ENCODE measurements at regions not wholly inside any gene's neighbourhood (a gene's known extent, or its start where the extent isn't known, plus 50 kb on each side); places are given as distances from the start of the nearest gene placed in this dataset.

DNA sequence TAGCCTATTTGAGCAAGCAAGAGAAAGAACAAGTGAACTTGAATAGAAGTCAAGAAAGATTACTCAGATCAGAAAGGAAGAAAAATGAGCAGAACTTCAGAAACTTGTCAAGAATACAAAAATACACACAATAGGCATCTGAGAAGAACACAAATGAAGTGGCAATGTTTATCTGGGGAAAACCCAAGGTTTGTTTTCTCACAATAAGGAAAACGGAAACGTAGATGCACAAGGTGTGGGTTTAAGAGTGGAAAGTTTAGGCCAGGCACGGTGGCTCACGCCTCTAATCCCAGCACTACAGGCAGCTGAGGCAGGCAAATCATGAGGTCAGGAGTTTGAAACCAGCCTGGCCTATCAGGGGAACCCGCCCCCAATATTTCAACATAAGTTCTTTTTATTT is 159.5 kb upstream of the GYPC start:
- Histone ChIP-seq H3K9me3 (no peaks in the 10 kb centered on the region), H3K4me3 (no peak overlapping the region), H3K27me3 (ENCODE audit: low read depth) (no peaks in the 10 kb centered on the region), H3K4me1 (no peaks in the 10 kb centered on the region), H3K36me3 (no peaks in the 10 kb centered on the region), H3K27ac (no peak overlapping the region)
- intact Hi-C loops (cut with DNase I): no loop called here
- no peak for ATAC-seq
- DNase-seq: no peak
- TF ChIP-seq, protein P1, sequence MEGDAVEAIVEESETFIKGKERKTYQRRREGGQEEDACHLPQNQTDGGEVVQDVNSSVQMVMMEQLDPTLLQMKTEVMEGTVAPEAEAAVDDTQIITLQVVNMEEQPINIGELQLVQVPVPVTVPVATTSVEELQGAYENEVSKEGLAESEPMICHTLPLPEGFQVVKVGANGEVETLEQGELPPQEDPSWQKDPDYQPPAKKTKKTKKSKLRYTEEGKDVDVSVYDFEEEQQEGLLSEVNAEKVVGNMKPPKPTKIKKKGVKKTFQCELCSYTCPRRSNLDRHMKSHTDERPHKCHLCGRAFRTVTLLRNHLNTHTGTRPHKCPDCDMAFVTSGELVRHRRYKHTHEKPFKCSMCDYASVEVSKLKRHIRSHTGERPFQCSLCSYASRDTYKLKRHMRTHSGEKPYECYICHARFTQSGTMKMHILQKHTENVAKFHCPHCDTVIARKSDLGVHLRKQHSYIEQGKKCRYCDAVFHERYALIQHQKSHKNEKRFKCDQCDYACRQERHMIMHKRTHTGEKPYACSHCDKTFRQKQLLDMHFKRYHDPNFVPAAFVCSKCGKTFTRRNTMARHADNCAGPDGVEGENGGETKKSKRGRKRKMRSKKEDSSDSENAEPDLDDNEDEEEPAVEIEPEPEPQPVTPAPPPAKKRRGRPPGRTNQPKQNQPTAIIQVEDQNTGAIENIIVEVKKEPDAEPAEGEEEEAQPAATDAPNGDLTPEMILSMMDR (IDR thresholded peaks at IDR 0.05): no peak

DNA sequence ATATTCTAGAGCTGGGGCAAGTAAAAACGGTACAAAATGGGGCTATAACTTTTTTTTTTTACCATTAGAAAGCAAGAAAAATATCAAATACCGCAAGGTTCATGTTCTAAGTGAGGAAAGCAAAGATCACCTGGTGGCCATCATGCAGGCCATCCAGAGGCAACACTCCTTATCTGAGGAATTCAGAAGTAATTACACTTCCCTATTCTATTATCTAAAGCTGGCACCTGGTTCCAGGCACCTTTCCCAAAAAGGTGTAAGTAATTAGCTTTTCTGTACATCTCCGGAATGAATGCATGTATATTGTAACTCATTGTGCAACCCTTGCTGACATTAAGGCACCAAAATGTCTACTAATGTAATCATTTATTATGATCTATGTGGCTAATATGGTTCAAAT is 152.5 kb upstream of the GYPC start:
- TF ChIP-seq, protein P1 (IDR thresholded peaks at IDR 0.05): no peak
- ATAC-seq: no peak
- Histone ChIP-seq H3K4me1 (no peaks in the 10 kb centered on the region), H3K36me3 (no peaks in the 10 kb centered on the region), H3K27me3 (ENCODE audit: low read depth) (no peaks in the 10 kb centered on the region), H3K27ac (no peak overlapping the region), H3K4me3 (no peak overlapping the region), H3K9me3 (no peaks in the 10 kb centered on the region)
- intact Hi-C loops (cut with DNase I): no loop called here
- DNase-seq: no peak

DNA sequence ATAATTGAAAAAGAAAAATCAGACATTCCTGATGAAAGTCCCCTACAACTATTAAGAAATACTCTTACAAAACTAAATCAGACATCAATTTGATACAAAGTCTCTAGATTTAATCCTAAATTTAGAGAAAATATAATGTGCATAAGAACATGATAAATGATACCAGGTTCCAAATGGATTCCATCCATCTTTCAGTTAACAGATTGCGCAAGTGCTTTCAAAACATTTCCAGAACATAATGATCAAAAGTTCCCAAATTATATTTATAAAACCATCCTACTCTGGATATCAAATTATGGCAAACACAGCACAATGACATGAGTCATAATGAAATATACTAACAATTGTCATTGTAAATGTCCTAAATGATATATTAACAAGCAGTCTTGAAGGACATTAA is 151.0 kb upstream of the GYPC start:
- TF ChIP-seq, protein P1 (IDR thresholded peaks at IDR 0.05): no peak
- no peaks in the 10 kb centered on the region for H3K27me3 ChIP-seq (ENCODE audit: low read depth)
- no peaks in the 10 kb centered on the region for H3K36me3 ChIP-seq
- DNase-seq (no peak), ATAC-seq (no peak)
- H3K9me3 ChIP-seq: no peaks in the 10 kb centered on the region
- no peaks in the 10 kb centered on the region for H3K4me1 ChIP-seq
- H3K27ac ChIP-seq: no peak overlapping the region
- intact Hi-C loops (cut with DNase I): no loop called here
- no peak overlapping the region for H3K4me3 ChIP-seq

DNA sequence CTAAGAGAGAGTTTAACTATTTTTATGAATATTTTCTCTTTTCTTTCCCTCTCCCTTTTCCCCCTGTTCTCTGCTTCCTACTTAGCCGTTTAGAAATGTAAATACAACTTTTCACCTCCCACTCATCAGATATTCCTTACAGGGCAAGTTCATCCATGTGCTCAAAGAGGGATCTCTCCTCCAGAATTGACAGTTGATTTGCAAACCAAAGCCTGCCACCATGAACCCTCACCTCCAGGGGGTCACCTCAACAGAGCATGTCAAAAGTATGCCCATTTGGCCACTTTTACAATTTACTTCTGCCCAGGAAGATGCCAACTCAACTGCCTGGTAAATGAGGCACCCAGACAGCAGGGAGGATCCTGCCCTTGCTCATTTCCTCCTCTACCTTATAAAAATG is 149.2 kb upstream of the GYPC start:
- Histone ChIP-seq H3K27ac (no peak overlapping the region), H3K36me3 (no peaks in the 10 kb centered on the region), H3K4me1 (no peaks in the 10 kb centered on the region), H3K9me3 (no peaks in the 10 kb centered on the region), H3K4me3 (no peak overlapping the region), H3K27me3 (ENCODE audit: low read depth) (no peaks in the 10 kb centered on the region)
- DNase-seq: no peak
- TF ChIP-seq, protein P1 (IDR thresholded peaks at IDR 0.05): no peak
- ATAC-seq: no peak
- intact Hi-C loops (cut with DNase I): no loop called here

DNA sequence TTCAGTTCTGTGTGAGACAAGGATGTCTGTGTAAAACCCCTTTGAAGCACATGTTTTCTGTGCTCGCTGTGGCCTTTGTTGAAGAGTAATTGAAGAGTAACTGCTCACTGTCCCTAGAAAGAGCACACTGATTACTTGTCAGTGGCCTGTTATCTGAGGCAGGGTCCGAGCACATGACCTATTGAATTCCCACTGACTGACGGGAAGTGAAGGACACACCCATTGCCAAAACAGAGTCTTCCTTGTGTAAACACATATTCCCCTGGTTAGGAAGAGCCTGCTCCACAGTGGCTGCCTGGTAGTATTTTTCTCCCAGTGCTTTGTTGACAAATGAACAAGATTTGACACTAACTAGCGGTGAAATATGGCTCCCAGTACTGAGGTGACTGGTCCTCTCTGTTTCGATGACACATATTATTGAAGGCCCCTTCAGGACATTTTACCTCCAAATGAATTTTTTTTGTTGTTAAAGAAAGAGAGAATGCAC is 148.5 kb upstream of the GYPC start:
- DNase-seq (no peak), ATAC-seq (no peak)
- Histone ChIP-seq H3K4me3 (no peak overlapping the region), H3K27ac (no peak overlapping the region), H3K27me3 (ENCODE audit: low read depth) (no peaks in the 10 kb centered on the region), H3K36me3 (no peaks in the 10 kb centered on the region), H3K9me3 (no peaks in the 10 kb centered on the region), H3K4me1 (no peaks in the 10 kb centered on the region)
- intact Hi-C loops (cut with DNase I): no loop called here
- TF ChIP-seq, protein P1 (IDR thresholded peaks at IDR 0.05): no peak

DNA sequence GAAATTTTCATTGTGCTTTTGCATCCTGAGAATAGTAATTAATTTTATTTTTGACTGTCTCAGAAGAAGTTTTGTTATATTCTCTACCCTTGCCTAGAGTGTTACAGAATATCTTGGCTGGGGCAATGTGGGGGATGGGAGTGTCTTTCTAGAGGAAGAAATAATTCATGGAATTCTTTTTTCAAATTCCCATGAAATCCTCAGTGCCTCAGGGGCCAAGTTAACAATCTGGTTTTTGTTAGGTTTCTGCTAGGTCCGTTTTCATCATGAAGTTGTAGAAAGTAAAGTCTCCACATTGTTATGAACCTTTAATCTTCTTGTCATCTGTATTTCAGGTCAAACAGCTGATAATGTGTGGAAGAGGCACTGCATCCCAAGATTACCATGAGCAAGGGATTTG is 145.6 kb upstream of the GYPC start:
- ATAC-seq: no peak

More for the DNA sequence above, 145.6 kb upstream of the GYPC start:
- no peaks in the 10 kb centered on the region for H3K27me3 ChIP-seq (ENCODE audit: low read depth)
- TF ChIP-seq, protein P1 (IDR thresholded peaks at IDR 0.05): no peak
- H3K36me3 ChIP-seq: no peaks in the 10 kb centered on the region
- no peak for DNase-seq
- no peak overlapping the region for H3K27ac ChIP-seq
- H3K4me1 ChIP-seq: no peaks in the 10 kb centered on the region
- no peaks in the 10 kb centered on the region for H3K9me3 ChIP-seq
- no peak overlapping the region for H3K4me3 ChIP-seq
- intact Hi-C loops (cut with DNase I): no loop called here
